HG03095 (cell line): ENCODE measurements at regions not wholly inside any gene's neighbourhood (a gene's known extent, or its start where the extent isn't known, plus 50 kb on each side); places are given as distances from the start of the nearest gene placed in this dataset.

Experiments used
- ATAC-seq: cut with Tn5 transposase; IDR thresholded peaks from one replicate; pipeline ENCODE4 v1.9.1; 2021; ENCODE audit warnings: moderate library complexity; ENCODE audit not compliant: unreplicated experiment

GRCh38 chr4:108369035-108369655, 200.4 kb upstream of the LEF1 start:
- no peak for ATAC-seq

- ATAC-seq, result no peak
Observed at GRCh38 chr4:108367751-108368150, 199.0 kb upstream of the LEF1 start.

- no peak for ATAC-seq
Observed at GRCh38 chr4:108366716-108367115, 198.0 kb upstream of the LEF1 start.

DNA sequence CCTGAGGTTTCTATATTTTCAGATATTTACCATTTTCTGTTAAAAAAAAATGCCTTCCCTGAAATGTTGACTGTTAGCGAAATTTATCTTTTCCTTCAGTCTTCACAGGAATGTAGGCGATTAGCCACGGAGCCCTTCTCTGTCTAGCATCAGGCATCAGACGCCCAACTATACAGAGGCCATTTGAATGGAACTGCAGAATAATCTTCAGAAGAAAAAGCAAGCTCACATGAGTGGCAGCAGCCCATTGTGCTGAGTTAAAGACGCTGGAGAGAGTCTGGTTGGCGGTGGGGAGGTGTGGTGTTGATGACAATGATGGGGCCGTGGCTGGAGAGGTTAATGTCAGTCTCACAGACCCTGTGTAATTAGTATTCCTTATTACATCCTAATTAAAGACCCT, 196.8 kb upstream of the LEF1 start:
- ATAC-seq, result no peak

DNA sequence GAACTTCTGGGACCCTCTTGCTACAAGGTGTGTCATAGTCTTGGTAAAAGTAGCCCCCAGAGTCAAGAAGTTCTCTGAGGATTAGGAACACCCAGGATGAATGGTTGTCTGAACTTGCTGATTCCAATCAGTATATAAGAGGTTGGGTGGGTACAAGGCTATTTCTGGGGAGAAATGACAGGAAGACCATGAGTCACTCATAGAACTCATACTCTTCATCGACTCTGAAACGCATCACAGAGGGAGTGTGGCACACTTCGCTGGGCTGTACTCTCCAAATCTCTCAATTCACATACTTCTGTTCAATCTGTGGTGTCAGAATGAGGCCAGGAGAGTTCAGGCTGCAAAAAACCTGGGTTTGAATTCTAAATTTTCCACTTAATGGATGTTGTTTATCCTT, 193.2 kb upstream of the LEF1 start:
- no peak for ATAC-seq

DNA sequence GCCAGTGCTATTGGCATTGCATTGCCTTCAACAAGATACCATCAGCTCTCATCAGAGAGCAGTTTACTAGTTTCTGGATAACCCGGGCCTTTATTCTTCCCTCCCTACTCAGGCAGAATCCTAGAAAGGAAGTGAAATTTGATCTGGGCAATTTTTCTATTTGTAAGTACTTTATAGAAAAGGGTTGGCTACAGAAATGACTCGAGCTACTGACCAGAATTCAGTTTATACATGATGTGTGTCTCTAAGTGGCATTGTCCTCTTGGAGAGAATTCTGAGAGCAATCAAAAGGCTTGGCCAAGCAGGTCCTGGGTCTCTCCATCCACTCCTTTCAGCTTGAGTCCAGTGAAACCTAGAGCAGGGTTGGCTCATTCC, 192.7 kb upstream of the LEF1 start:
- no peak for ATAC-seq

DNA sequence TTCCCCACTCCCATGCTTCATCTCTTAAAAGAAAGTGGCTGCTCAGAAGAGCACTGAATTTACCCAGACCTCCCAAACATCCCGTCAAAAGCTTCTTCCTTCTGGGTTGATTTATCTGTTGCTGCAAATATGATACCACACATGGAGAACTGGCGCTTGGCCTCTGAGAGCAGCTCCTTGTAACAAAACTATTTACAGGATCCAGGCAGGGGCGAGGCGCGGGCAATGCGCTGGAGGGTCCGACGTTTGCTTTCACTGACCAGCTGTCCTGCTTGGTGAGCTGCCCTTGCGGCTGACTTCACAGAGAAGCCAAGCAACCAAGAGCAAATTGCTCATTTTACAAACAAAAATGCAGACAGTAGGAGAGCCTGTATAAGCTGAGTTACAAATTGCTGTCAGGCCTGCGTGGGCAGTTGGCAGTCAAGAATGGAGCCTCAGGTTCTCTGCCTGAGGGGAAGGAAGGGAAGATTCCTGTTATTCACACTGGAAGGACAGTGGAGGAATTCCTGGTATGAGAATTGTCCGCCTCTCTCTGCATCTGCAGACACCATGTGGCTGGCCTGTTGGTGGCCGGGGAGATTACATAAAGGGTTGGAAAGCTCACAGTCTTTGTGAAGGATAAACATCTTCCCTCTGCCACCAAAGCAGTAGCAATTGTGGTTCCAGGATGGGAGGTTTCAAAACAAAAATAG, 192.2 kb upstream of the LEF1 start:
- no peak for ATAC-seq

GRCh38 chr4:108359986-108360681, 191.4 kb upstream of the LEF1 start:
- no peak for ATAC-seq

- ATAC-seq, result no peak
Observed at GRCh38 chr4:108359130-108359985, 190.6 kb upstream of the LEF1 start.

DNA sequence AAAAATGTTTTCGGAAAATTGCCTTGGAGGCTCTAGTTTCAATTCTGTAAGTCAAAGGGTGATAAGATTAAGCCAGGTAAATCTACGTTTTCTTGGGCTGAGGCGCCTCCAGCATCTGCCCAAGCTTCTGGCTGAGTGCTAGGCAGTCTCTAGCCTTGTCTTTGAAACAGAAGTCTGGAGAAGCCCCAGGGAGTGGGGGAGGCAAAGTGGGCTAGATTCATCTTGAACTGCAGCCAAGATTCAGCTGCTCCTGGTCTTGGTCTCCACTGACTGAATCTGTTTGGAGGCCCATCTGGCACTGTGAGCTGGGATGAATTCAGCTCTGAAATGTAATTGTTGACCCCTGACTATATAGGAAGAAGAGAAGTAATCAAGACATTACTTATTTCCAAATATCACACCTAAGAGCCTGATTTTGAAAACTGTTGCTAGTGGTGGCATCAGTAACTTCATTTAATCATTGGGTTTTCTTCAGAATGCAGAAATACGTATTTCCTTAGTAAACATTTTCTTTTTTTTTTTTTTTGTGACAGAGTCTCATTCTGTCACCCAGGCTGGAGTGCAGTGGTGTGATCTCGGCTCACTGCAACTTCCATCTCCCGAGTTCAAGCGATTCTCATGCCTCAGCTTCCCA, 187.3 kb upstream of the LEF1 start:
- ATAC-seq, result no peak

DNA sequence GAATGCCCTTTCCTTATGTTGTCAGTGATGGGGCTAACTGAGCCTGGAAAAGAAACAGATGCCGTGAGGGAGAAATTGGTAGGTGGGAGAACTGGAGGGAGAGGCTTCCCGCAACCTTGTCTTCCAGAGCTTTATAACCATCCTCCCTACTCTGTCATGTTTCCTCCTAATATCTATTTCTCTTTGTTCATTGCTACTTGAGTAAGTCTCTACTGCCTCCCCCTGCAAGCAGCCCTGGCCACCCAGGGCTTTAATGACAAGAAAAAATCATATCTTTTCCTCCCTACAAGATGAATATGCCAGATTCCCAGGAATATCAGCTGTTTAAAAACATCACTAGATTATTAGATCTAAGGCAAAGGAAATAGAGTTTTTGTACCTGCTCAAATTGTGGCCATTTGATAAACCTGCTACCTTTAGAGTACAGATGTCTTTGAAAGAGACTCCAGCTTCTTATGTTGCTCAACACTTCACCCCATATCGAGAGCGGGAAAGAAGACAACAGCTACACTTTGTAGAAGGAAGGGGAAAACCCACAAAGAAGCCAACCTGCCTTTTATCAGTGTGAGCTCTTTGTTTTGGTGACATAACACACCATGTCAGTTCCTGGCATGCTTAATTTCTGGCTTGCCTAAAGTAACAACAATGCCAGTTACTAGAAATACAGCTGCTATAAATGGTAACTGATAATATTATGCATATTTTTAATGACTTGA, 186.6 kb upstream of the LEF1 start:
- ATAC-seq, result no peak

DNA sequence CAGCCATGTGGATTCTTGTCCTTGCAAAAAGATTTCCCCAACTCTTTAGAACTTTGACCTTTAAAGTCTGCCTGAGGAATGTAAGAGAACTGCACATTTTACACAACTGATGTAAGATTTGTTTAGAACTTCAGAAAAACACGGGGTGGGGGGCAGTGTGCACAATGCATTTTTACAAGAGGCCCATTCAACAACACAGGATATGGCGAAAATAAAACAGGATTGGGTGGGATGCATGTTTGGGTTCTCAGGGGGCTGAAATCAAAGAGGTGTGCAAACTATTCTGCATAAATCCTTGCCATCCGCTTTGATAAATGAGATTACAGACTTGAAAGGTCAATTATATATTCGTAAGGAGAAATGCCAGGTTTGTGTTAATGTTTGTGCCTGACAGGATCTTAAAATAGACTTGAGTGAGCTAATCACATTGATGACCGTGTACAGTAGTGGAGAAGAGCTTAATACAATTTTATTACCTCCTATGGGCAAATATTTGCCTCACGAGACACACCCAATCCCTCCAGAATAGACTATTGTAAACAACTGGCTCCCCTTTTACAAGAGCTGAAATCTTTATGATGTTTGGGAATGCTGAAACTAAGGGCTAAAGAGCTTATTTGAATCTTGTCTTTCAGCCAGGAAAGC, 184.1 kb upstream of the LEF1 start:
- no peak for ATAC-seq

DNA sequence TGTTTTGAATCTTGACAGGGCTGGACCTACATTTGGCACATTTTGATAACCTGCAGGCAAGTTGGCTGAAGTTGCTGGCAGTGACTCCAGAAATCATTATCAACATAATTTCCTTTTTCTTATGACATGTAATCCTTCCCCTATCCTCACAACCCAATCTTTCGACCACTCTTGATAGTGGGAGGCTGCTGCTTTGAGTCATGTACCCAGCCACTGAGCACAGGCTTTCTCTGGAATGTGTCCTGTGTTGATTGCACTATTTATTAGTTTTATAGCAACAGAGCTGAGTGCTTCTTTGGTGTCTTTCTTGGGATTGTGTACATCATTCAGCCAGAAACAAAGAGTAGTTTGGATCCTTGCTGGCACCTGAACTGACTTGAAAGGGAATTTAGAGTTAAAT, 183.1 kb upstream of the LEF1 start:
- no peak for ATAC-seq

DNA sequence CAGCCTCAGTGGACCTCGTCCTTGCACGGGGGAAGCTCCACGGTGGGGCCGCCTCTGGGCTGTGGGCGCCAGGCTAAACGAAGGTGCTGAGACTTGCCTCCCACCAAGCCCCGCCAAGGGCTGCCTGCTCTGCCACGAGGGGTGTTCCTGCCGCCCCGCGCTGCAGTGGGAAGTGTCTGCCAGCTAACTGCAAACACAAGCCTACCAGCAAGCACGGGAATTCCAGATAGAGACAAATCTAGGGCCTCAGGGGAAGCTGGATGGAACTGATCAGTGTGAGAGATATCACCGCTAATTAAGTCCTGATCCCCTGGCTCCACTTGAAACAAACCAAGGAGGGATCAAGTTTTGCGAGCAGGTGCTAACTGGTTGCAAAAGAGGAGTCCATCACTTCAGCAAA, 181.6 kb upstream of the LEF1 start:
- no peak for ATAC-seq

- ATAC-seq, result no peak
Observed at GRCh38 chr4:108346818-108347210, 178.1 kb upstream of the LEF1 start.

DNA sequence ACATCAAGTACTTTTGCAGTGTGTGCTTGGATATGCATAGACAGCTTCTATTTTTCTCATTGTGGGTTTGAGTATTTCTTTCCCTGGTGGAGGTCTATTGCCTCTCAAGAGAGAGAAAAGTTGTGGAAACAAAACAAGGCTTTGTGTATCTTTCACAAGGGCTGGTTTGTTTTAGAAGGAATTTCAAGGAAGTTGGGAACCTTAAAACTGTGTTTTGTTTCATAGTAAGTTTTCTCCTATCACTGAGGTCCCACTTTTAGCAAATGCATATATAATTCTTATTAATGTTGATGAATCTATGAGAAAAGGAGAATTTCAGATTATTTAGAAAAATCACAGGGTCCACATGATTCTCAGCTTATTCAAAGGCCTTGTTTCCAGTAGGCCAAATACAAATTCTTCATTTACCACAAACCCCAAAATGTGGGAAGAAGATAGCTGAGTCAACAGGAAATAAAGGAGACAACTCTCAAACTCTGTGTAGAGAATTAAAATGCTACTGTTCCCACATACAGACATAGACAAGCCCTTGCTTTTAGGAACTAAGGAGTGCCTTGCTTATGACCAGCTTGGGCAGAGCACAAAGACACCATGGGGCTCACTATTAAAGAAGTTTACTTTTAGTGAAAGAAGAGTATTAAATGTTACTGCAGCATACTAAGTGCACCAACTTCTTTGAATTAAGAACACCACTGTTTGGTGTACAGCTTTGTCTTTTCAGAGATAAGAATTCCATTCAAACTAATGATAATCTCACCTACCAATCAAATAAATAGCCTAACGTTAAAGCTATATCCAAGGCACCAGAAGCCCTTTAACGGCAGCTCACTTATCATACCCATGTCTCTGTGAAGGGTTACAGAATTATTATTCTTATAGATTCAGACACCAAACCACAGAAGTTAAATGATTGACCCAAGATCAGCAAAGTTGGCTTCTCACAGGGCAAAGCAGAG, 177.4 kb upstream of the LEF1 start:
- ATAC-seq, result no peak

GRCh38 chr4:108342325-108342970, 173.7 kb upstream of the LEF1 start:
- ATAC-seq, result no peak

- ATAC-seq, result no peak
Observed at GRCh38 chr4:108337923-108338322, 169.2 kb upstream of the LEF1 start.
